Body of pancreas (tissue), 4 donors: ENCODE measurements at regions not wholly inside any gene's neighbourhood (a gene's known extent, or its start where the extent isn't known, plus 50 kb on each side); places are given as distances from the start of the nearest gene placed in this dataset.
A peak's percentile ranks its signal among the peaks of the same experiment; 100 is the strongest.

Experiments used
- ATAC-seq: fragments of 150-250 bp; one replicate; pipeline ENCODE4 v1.9.1; 2016
- DNase-seq, 4 donors: peaks; one replicate each; pipeline ENCODE4 v3.0.0-alpha.2; 2019
- H3K27ac ChIP-seq, 4 donors: fragments of 200-600 bp; sonication (generic); 1 replicate in 3 of 4; 2 replicates in 1 of 4; pipeline versions ENCODE4 v1.5.1 to v1.6.1; 2016 to 2019; ENCODE audit warnings: mild to moderate bottlenecking in 1 of 4, mixed read lengths in 1 of 4, moderate library complexity in 1 of 4
- H3K27me3 ChIP-seq, 2 donors: fragments of 200-600 bp; sonication (generic); one replicate each; pipeline ENCODE4 v1.6.0; 2016; ENCODE audit warnings: mild to moderate bottlenecking in 1 of 2
- H3K36me3 ChIP-seq, 2 donors: fragments of 200-600 bp; sonication (generic); replicated peaks in 1 of 2; 2 replicates each; pipeline ENCODE4 v1.5.1; 2016; ENCODE audit warnings: low read depth in 2 of 2; ENCODE audit not compliant: insufficient read depth in 1 of 2
- H3K4me1 ChIP-seq: fragments of 200-600 bp; sonication (generic); one replicate; pipeline ENCODE4 v1.6.0; 2016
- H3K4me3 ChIP-seq, 2 donors: fragments of 200-600 bp; sonication (generic); 1 replicate in 1 of 2; 2 replicates in 1 of 2; pipeline ENCODE4 v1.5.1; 2016 to 2019
- H3K9me3 ChIP-seq, 3 donors: fragments of 200-600 bp; sonication (generic); 1 replicate in 2 of 3; 2 replicates in 1 of 3; pipeline ENCODE4 v1.5.1; 2016
- POLR2A ChIP-seq, 3 donors: fragments of 450-650 bp; IDR thresholded peaks; one replicate each; pipeline ENCODE4 v1.6.1; 2016; ENCODE audit warnings: antibody characterized with exemption in 3 of 3, mild to moderate bottlenecking in 2 of 3
- WGBS, 2 donors: methylation state at CpG; one replicate each; pipeline ENCODE4 v1.1.5; 2017; 5-methylcytosine and 5-hydroxymethylcytosine counted together
- intact Hi-C: fragments of 100-400 bp; cut with DNase I; formaldehyde crosslinking; loops from one replicate; pipeline ENCODE4 v1.15.1; 2023
- TF ChIP-seq, protein P1 (sequence below), 7 experiments: fragments of 450-650 bp in 4 of 7; fragments of 200-600 bp in 3 of 7; sonication (generic) in 3 of 7; IDR thresholded peaks; one replicate each; pipeline ENCODE4 v1.5.1; 2016 to 2019; ENCODE audit warnings: antibody characterized with exemption in 7 of 7

DNA sequence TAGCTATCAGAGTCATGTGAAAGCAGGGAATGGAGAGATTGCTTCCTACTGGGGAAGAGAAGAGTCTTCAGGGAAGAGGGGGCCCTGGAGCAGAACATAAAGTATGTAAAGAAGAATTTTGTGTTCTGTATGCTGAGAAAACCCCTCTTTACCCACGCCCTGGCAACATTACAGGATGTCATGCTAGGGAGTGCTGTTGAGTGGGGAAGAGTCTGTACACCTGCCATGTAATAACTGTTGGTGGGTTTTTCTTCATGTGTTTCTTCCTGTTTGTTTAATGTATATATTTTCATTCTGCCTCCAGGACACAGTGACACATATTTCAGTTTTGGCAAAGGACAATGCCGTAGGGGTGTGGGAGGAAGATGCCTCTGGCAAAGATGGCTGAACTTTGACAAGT, 122.8 kb upstream of the LPP start:
- DNase-seq: no peak
- intact Hi-C loops: no loop called here
- ATAC-seq: no peak

DNA sequence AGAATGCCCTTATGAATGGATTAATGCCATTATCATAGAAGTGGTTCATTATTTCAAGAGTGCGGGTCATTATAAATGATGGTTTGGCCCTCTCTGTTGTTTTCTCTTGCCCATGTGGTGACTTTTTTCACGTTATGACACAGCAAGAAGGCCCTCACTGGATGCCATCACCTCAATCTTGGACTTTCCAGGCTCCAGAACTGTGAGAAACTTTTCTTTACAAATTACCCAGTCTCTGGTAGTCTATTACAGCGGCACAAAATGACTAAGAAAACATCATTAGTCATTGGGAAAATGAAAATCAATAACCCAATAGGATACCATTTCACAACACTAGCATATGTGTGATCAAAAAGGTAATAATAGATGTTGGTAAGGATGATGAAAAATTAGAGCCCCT, 119.0 kb upstream of the LPP start:
- DNase-seq (no peak), ATAC-seq (no peak)
- Histone ChIP-seq H3K4me3 (no peak overlapping the region), H3K27me3 (no peaks in the 10 kb centered on the region), H3K9me3 (no peaks in the 10 kb centered on the region), H3K4me1 (peaks cover 30% of the 10 kb centered on the region), H3K36me3 (no peaks in the 10 kb centered on the region), H3K27ac (no peak overlapping the region)
- 74 to 78% methylated on average over 3 of the region's 3 CpGs for WGBS, 2 donors
- TF ChIP-seq POLR2A (IDR thresholded peaks at IDR 0.05): no peak
- TF ChIP-seq, protein P1, sequence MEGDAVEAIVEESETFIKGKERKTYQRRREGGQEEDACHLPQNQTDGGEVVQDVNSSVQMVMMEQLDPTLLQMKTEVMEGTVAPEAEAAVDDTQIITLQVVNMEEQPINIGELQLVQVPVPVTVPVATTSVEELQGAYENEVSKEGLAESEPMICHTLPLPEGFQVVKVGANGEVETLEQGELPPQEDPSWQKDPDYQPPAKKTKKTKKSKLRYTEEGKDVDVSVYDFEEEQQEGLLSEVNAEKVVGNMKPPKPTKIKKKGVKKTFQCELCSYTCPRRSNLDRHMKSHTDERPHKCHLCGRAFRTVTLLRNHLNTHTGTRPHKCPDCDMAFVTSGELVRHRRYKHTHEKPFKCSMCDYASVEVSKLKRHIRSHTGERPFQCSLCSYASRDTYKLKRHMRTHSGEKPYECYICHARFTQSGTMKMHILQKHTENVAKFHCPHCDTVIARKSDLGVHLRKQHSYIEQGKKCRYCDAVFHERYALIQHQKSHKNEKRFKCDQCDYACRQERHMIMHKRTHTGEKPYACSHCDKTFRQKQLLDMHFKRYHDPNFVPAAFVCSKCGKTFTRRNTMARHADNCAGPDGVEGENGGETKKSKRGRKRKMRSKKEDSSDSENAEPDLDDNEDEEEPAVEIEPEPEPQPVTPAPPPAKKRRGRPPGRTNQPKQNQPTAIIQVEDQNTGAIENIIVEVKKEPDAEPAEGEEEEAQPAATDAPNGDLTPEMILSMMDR (IDR thresholded peaks at IDR 0.05): no peak
- intact Hi-C loops: no loop called here

More for the DNA sequence above, 122.8 kb upstream of the LPP start:
- WGBS, 2 donors: 77 to 86% methylated on average over 2 of the region's 2 CpGs
- Histone ChIP-seq H3K4me3 (no peak overlapping the region), H3K4me1 (peaks cover 20% of the 10 kb centered on the region), H3K27ac (no peak overlapping the region), H3K9me3 (no peaks in the 10 kb centered on the region), H3K36me3 (no peaks in the 10 kb centered on the region), H3K27me3 (no peaks in the 10 kb centered on the region)
- TF ChIP-seq POLR2A (IDR thresholded peaks at IDR 0.05): no peak
- TF ChIP-seq, protein P1 (IDR thresholded peaks at IDR 0.05): no peak

GRCh38 chr3:188036375-188037194, 117.4 kb upstream of the LPP start:
- Histone ChIP-seq H3K36me3 (no peaks in the 10 kb centered on the region), H3K9me3 (no peaks in the 10 kb centered on the region), H3K4me1 (peaks cover 30% of the 10 kb centered on the region), H3K4me3 (no peak overlapping the region), H3K27me3 (no peaks in the 10 kb centered on the region), H3K27ac (peak overlapping the region; percentile 27 to 79 (median 66))
- WGBS, 2 donors: 9 to 14% methylated on average over 3 of the region's 3 CpGs
- intact Hi-C loops: no loop called here
- TF ChIP-seq, protein P1 (IDR thresholded peaks at IDR 0.05): no peak
- TF ChIP-seq POLR2A (IDR thresholded peaks at IDR 0.05): peak in 1 of 3 donors; percentile 13
- DNase-seq (peak; percentile 73 to 91 (median 78)), ATAC-seq (peak; percentile 90)

GRCh38 chr3:188037195-188037718, 116.7 kb upstream of the LPP start:
- peak; percentile 79 for ATAC-seq
- peak overlapping the region in 3 of 4 donors; percentile 56 to 79 (median 75) for H3K27ac ChIP-seq

More at GRCh38 chr3:188037195-188037718, 116.7 kb upstream of the LPP start:
- no peaks in the 10 kb centered on the region for H3K27me3 ChIP-seq
- TF ChIP-seq, protein P1 (IDR thresholded peaks at IDR 0.05): peak; percentile 13 to 83 (median 67)
- TF ChIP-seq POLR2A (IDR thresholded peaks at IDR 0.05): no peak
- no peak overlapping the region for H3K4me3 ChIP-seq
- intact Hi-C loops: no loop called here
- peak; percentile 62 to 76 (median 66) for DNase-seq
- peaks cover 30% of the 10 kb centered on the region for H3K4me1 ChIP-seq
- H3K9me3 ChIP-seq: no peaks in the 10 kb centered on the region
- no peaks in the 10 kb centered on the region for H3K36me3 ChIP-seq
- WGBS, 2 donors: 40 to 42% methylated on average over 5 of the region's 5 CpGs
